ENCODE measurements at regions not wholly inside any gene's neighbourhood (a gene's known extent, or its start where the extent isn't known, plus 50 kb on each side); places are given as distances from the start of the nearest gene placed in this dataset.

DNA sequence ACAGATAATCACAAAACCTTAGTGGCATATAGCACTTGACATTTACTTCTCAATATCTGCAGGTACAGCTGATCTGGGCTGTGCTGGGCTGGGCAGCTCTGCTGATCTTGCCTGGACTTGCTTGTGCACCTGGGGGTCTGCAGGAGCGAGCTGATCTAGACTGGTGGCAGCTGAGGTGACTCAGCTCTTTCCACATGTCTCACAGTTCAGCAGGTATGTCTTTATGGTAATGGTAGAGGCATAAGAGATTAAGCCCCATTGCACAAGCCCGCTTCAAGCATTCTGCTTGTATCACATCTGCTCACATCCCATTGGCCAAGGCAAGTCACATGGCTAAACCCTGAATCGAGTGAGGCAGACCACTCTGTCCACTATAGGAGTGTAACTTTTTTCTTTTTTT lies 506.7 kb downstream of the BCOR start:
- ATAC-seq: no peak
- H3K79me2 ChIP-seq (ENCODE audit: control insufficient read depth, insufficient read depth, low read length): no peaks in the 10 kb centered on the region
- TF ChIP-seq, protein P1, sequence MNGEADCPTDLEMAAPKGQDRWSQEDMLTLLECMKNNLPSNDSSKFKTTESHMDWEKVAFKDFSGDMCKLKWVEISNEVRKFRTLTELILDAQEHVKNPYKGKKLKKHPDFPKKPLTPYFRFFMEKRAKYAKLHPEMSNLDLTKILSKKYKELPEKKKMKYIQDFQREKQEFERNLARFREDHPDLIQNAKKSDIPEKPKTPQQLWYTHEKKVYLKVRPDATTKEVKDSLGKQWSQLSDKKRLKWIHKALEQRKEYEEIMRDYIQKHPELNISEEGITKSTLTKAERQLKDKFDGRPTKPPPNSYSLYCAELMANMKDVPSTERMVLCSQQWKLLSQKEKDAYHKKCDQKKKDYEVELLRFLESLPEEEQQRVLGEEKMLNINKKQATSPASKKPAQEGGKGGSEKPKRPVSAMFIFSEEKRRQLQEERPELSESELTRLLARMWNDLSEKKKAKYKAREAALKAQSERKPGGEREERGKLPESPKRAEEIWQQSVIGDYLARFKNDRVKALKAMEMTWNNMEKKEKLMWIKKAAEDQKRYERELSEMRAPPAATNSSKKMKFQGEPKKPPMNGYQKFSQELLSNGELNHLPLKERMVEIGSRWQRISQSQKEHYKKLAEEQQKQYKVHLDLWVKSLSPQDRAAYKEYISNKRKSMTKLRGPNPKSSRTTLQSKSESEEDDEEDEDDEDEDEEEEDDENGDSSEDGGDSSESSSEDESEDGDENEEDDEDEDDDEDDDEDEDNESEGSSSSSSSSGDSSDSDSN (IDR thresholded peaks at IDR 0.05; ENCODE audit: borderline replicate concordance in 1 of 2, low read depth in 2 of 2, low read length in 2 of 2): no peak
- TF ChIP-seq PPARD (CRISPR knock-in tag; IDR thresholded peaks at IDR 0.05): no peak
- TF ChIP-seq ESRRA (IDR thresholded peaks at IDR 0.05; ENCODE audit: borderline replicate concordance, low read depth): no peak
- no peak for TF ChIP-seq NFIC (IDR thresholded peaks at IDR 0.05)
- no peak for TF ChIP-seq ZFP36 (IDR thresholded peaks at IDR 0.05; ENCODE audit: low read depth, low read length, partially characterized antibody)
- no peak for TF ChIP-seq ARID2 (IDR thresholded peaks at IDR 0.05)
- TF ChIP-seq, protein P2, sequence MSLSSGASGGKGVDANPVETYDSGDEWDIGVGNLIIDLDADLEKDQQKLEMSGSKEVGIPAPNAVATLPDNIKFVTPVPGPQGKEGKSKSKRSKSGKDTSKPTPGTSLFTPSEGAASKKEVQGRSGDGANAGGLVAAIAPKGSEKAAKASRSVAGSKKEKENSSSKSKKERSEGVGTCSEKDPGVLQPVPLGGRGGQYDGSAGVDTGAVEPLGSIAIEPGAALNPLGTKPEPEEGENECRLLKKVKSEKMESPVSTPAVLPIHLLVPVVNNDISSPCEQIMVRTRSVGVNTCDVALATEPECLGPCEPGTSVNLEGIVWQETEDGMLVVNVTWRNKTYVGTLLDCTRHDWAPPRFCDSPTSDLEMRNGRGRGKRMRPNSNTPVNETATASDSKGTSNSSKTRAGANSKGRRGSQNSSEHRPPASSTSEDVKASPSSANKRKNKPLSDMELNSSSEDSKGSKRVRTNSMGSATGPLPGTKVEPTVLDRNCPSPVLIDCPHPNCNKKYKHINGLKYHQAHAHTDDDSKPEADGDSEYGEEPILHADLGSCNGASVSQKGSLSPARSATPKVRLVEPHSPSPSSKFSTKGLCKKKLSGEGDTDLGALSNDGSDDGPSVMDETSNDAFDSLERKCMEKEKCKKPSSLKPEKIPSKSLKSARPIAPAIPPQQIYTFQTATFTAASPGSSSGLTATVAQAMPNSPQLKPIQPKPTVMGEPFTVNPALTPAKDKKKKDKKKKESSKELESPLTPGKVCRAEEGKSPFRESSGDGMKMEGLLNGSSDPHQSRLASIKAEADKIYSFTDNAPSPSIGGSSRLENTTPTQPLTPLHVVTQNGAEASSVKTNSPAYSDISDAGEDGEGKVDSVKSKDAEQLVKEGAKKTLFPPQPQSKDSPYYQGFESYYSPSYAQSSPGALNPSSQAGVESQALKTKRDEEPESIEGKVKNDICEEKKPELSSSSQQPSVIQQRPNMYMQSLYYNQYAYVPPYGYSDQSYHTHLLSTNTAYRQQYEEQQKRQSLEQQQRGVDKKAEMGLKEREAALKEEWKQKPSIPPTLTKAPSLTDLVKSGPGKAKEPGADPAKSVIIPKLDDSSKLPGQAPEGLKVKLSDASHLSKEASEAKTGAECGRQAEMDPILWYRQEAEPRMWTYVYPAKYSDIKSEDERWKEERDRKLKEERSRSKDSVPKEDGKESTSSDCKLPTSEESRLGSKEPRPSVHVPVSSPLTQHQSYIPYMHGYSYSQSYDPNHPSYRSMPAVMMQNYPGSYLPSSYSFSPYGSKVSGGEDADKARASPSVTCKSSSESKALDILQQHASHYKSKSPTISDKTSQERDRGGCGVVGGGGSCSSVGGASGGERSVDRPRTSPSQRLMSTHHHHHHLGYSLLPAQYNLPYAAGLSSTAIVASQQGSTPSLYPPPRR (CRISPR knock-in tag; IDR thresholded peaks at IDR 0.05; ENCODE audit: borderline replicate concordance): no peak
- no peaks in the 10 kb centered on the region; a peak in 1 of 5 replicates for H3K4me1 ChIP-seq (replicated peaks in 1 of 2; ENCODE audit: control insufficient read depth in 2 of 2, insufficient read depth in 2 of 2, low read length in 2 of 2)
- in situ Hi-C loops (cut with MboI) (no loop called here), intact Hi-C loops (cut with micrococcal nuclease) (no loop called here)
- H2AFZ ChIP-seq (ENCODE audit: low read depth, low read length): no peak overlapping the region
- H3K9ac ChIP-seq (ENCODE audit: insufficient read depth in 1 of 2, low read depth in 2 of 2, low read length in 2 of 2): no peak overlapping the region
- FAIRE-seq: no peak
- no peaks in the 10 kb centered on the region for H3K9me1 ChIP-seq (ENCODE audit: control insufficient read depth, insufficient read depth, low read length)
- POLR2A ChIA-PET: no interaction called here
- H3K9me3 ChIP-seq (replicated peaks; ENCODE audit: control insufficient read depth, insufficient read depth, low read depth, low read length): no peaks in the 10 kb centered on the region
- no peak overlapping the region for H3K4me2 ChIP-seq (ENCODE audit: insufficient read depth, low read length)
- H3K36me3 ChIP-seq (ENCODE audit: control insufficient read depth, insufficient read depth, low read length): no peaks in the 10 kb centered on the region
- no peaks in the 10 kb centered on the region for H3K27me3 ChIP-seq (ENCODE audit: control insufficient read depth in 2 of 2, insufficient read depth in 2 of 2, low read length in 2 of 2)
- DNase-seq (ENCODE audit: extremely low read depth in 1 of 4, low spot score in 3 of 4): no peak
- H3K27ac ChIP-seq (ENCODE audit: extremely low read depth, low read depth, low read length): no peak overlapping the region
- CTCF ChIA-PET (ENCODE audit: low intra/inter-chr PET ratio): no interaction called here
- H3K4me3 ChIP-seq: no peak overlapping the region
- BruUV-seq (replicated peaks): no TSS peak
- WGBS (ENCODE audit: insufficient coverage, low coverage, missing lambda C conversion rate): 0% methylated on average over 2 of the region's 3 CpGs
- no peaks in the 10 kb centered on the region for H4K20me1 ChIP-seq (replicated peaks; ENCODE audit: control insufficient read depth, insufficient read depth, low read length)
